Kidney (tissue), 13 donors: ENCODE measurements at regions not wholly inside any gene's neighbourhood (a gene's known extent, or its start where the extent isn't known, plus 50 kb on each side); places are given as distances from the start of the nearest gene placed in this dataset.

Experiments used
- DNase-seq, 5 donors: peaks; one replicate each; pipeline ENCODE4 v3.0.0-alpha.2; 2013 to 2020
- FAIRE-seq: peaks from 2 replicates; lab custom pipeline; 2012; peaks lifted over from hg19 to GRCh38; lab: Jason Lieb, UNC
- H3K27ac ChIP-seq, 2 donors: one replicate each; pipeline ENCODE4 v1.7.0; 2013; ENCODE audit warnings: low read depth in 2 of 2, low read length in 2 of 2, inconsistent platforms in 1 of 2
- H3K27me3 ChIP-seq: one replicate; pipeline ENCODE4 v1.7.1; 2013; ENCODE audit warnings: low read length, inconsistent platforms; ENCODE audit not compliant: control insufficient read depth, insufficient read depth
- H3K36me3 ChIP-seq, 3 donors: one replicate each; pipeline versions ENCODE4 v1.7.0 to v1.7.1; 2013; ENCODE audit warnings: low read length in 3 of 3, control low read depth in 1 of 3, inconsistent platforms in 1 of 3; ENCODE audit not compliant: insufficient read depth in 3 of 3, control insufficient read depth in 2 of 3
- H3K4me1 ChIP-seq, 3 donors: one replicate each; pipeline versions ENCODE4 v1.7.0 to v1.7.1; 2013; ENCODE audit warnings: low read length in 3 of 3, inconsistent platforms in 1 of 3, low read depth in 1 of 3; ENCODE audit not compliant: control insufficient read depth in 2 of 3, insufficient read depth in 2 of 3
- H3K4me3 ChIP-seq, 3 donors: one replicate each; pipeline versions ENCODE4 v1.7.0 to v1.8.1; 2013; ENCODE audit warnings: low read length in 3 of 3, control low read depth in 1 of 3, inconsistent platforms in 1 of 3
- H3K9ac ChIP-seq, 3 donors: one replicate each; pipeline versions ENCODE4 v1.7.0 to v1.7.1; 2013; ENCODE audit warnings: low read length in 3 of 3, control low read depth in 1 of 3, inconsistent platforms in 1 of 3
- H3K9me3 ChIP-seq, 3 donors: one replicate each; pipeline versions ENCODE4 v1.7.0 to v1.7.1; 2013; ENCODE audit warnings: low read length in 3 of 3, control low read depth in 1 of 3, inconsistent platforms in 1 of 3; ENCODE audit not compliant: control insufficient read depth in 2 of 3, insufficient read depth in 1 of 3
- intact Hi-C: fragments of 100-400 bp; cut with DNase I; formaldehyde crosslinking; loops from one replicate; pipeline ENCODE4 v1.11.1; 2022
- TF ChIP-seq, protein P1 (sequence below): IDR thresholded peaks from 3 replicates; pipeline ENCODE4 v1.5.1; 2012; ENCODE audit warnings: mild to moderate bottlenecking, moderate library complexity, borderline replicate concordance; ENCODE audit not compliant: insufficient read depth; ENCODE audit errors: extremely low read depth
- donor health status: control.
- donor health status: control.
- donor health status: control.
- donor health status: control.
- donor health status: control.
- donor health status: DM: yes; HTN: yes; CAD: no.
- donor health status: Normal renal cell carcinoma (clear cell type).

DNA sequence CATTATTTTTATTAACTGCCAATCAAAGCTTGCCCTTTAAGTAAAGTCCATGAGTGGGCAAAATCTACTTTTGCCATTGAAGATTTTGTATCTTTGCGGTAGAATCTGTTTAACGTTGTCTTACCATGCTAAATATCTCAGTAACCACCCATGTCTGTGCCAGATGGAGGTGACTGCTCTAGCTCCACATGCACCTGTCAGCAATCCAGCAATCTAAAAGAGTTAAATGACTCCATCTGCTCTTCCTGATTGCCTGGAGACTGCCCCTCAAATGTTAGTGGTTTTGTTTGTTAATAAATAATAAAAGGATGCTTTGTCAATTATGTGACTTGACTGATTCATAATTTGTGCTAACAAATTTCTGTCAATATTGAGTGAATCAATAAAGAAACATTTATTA is 141.7 kb downstream of the RBM43 start:
- Histone ChIP-seq H3K27me3 (no peaks in the 10 kb centered on the region), H3K27ac (no peak overlapping the region), H3K9ac (no peak overlapping the region), H3K36me3 (no peaks in the 10 kb centered on the region), H3K9me3 (peaks cover 0 to 9% (median 0%) of the 10 kb centered on the region in 3 donors), H3K4me1 (no peaks in the 10 kb centered on the region), H3K4me3 (no peak overlapping the region)
- FAIRE-seq (no peak), DNase-seq (no peak)
- intact Hi-C loops, result no loop called here
- TF ChIP-seq, protein P1, sequence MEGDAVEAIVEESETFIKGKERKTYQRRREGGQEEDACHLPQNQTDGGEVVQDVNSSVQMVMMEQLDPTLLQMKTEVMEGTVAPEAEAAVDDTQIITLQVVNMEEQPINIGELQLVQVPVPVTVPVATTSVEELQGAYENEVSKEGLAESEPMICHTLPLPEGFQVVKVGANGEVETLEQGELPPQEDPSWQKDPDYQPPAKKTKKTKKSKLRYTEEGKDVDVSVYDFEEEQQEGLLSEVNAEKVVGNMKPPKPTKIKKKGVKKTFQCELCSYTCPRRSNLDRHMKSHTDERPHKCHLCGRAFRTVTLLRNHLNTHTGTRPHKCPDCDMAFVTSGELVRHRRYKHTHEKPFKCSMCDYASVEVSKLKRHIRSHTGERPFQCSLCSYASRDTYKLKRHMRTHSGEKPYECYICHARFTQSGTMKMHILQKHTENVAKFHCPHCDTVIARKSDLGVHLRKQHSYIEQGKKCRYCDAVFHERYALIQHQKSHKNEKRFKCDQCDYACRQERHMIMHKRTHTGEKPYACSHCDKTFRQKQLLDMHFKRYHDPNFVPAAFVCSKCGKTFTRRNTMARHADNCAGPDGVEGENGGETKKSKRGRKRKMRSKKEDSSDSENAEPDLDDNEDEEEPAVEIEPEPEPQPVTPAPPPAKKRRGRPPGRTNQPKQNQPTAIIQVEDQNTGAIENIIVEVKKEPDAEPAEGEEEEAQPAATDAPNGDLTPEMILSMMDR, result no peak

DNA sequence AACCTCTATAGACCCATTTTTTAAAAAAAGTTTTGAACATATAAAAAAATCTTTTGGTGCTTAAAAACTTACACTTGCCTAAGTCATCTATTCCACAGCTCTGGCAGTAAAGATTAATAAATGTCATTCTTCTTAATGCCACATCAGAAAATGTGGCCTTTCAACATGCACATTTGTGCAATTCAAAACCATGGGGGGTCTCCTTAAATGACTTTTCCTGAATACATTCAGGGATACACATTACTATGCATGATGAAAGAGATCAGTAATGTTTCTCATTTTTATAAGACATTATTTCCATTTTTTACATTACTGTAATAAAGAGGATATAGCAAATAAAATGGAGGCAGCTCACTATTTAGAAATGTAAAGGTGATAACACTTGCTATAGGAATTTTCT is 142.3 kb downstream of the RBM43 start:
- FAIRE-seq, result no peak
- intact Hi-C loops, result no loop called here
- no peak overlapping the region for H3K27ac ChIP-seq
- DNase-seq, result no peak
- H3K27me3 ChIP-seq, result no peaks in the 10 kb centered on the region
- H3K9me3 ChIP-seq, result peaks cover 0 to 7% (median 0%) of the 10 kb centered on the region in 3 donors
- no peak overlapping the region for H3K9ac ChIP-seq
- no peaks in the 10 kb centered on the region for H3K36me3 ChIP-seq
- no peak overlapping the region for H3K4me3 ChIP-seq
- H3K4me1 ChIP-seq, result no peaks in the 10 kb centered on the region
- TF ChIP-seq, protein P1, result no peak

DNA sequence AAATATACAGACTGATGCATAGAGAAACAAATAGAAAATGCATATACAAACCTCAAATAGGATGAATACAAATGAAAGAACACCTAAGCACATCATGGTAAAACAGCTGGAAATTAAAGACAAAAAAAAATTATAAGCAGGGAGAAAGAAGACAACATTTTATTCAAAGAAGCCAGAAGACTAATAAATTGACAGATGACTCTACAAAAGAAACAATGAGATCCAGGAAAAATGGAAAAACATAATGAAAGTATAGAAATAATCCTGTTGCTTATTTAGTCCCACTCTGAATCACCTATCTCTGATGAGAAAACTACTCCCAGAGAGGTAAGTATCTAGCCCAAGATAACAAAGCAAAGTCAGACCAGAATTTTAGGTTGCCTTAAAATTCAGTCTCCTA is 143.4 kb downstream of the RBM43 start:
- no peaks in the 10 kb centered on the region for H3K27me3 ChIP-seq
- H3K9me3 ChIP-seq, result peaks cover 0 to 6% (median 0%) of the 10 kb centered on the region in 3 donors
- H3K36me3 ChIP-seq, result no peaks in the 10 kb centered on the region
- intact Hi-C loops, result no loop called here
- no peak overlapping the region for H3K4me3 ChIP-seq
- TF ChIP-seq, protein P1, result no peak
- no peak for FAIRE-seq
- DNase-seq, result no peak
- no peak overlapping the region for H3K9ac ChIP-seq
- H3K27ac ChIP-seq, result no peak overlapping the region
- H3K4me1 ChIP-seq, result no peaks in the 10 kb centered on the region

DNA sequence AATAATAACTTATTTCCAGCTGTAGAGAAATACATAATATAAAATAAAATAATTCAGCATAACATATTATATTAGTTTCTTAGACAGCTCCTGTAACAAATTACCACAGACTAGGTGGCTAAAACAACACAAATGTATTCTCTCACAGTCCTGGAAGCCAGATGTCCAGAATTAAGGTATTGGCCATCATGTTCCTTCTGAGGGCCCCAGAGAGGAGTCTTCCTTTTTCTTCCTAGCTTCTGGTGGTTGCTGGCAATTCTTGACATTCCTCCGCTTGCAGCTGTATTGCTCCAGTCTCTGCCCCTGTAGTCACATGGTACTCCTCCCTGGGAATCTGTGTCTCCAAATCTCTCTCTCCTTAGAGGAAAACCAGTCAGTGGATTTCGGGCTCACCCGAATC is 146.8 kb downstream of the RBM43 start:
- Histone ChIP-seq H3K9ac (no peak overlapping the region), H3K27me3 (no peaks in the 10 kb centered on the region), H3K9me3 (peaks cover 0 to 6% (median 2%) of the 10 kb centered on the region in 3 donors), H3K4me1 (no peaks in the 10 kb centered on the region), H3K27ac (no peak overlapping the region), H3K4me3 (no peak overlapping the region), H3K36me3 (no peaks in the 10 kb centered on the region)
- intact Hi-C loops, result no loop called here
- DNase-seq, result no peak
- TF ChIP-seq, protein P1, result no peak
- no peak for FAIRE-seq
